Common myeloid progenitor, CD34-positive (primary cell): ENCODE measurements at regions not wholly inside any gene's neighbourhood (a gene's known extent, or its start where the extent isn't known, plus 50 kb on each side); places are given as distances from the start of the nearest gene placed in this dataset.

ENCODE experiments used
- CTCF ChIA-PET: fragments of 350-600 bp; sonication (Branson Sonifier 250); formaldehyde crosslinking; loops from one replicate; lab custom pipeline; 2021; ENCODE audit warnings: antibody characterized with exemption; lab: Charles Lee
- POLR2A ChIA-PET: fragments of 350-600 bp; sonication (Branson Sonifier 250); formaldehyde crosslinking; loops from one replicate; lab custom pipeline; 2021; ENCODE audit warnings: antibody characterized with exemption; lab: Charles Lee
- DNase-seq, 3 donors: peaks; one replicate each; pipeline versions ENCODE4 v3.0.0 to v3.0.0-alpha.2; 2013
- H3K27ac ChIP-seq, 2 experiments: 1 replicate in 1 of 2; 2 replicates in 1 of 2; pipeline ENCODE4 v1.7.0; 2013; ENCODE audit warnings: inconsistent platforms in 2 of 2, low read length in 2 of 2, mild to moderate bottlenecking in 2 of 2, low read depth in 1 of 2, moderate library complexity in 1 of 2; ENCODE audit not compliant: severe bottlenecking in 2 of 2, insufficient read depth in 1 of 2, poor library complexity in 1 of 2
- H3K27me3 ChIP-seq, 5 experiments: replicated peaks in 2 of 5; 1 replicate in 3 of 5; 2 replicates in 2 of 5; pipeline versions ENCODE4 v1.6.1 to v1.7.0; 2013; ENCODE audit warnings: low read length in 4 of 5, mild to moderate bottlenecking in 2 of 5, moderate library complexity in 2 of 5, inconsistent platforms in 1 of 5; ENCODE audit not compliant: insufficient read depth in 5 of 5, control insufficient read depth in 4 of 5
- H3K36me3 ChIP-seq, 4 experiments: 1 replicate in 2 of 4; 2 replicates in 2 of 4; pipeline versions ENCODE4 v1.6.1 to v1.7.0; 2013; ENCODE audit warnings: low read length in 3 of 4, control low read depth in 1 of 4, mild to moderate bottlenecking in 1 of 4; ENCODE audit not compliant: control insufficient read depth in 4 of 4, insufficient read depth in 4 of 4
- H3K4me1 ChIP-seq, 4 experiments: 1 replicate in 3 of 4; 2 replicates in 1 of 4; pipeline versions ENCODE4 v1.6.1 to v1.7.1; 2013; ENCODE audit warnings: low read length in 3 of 4, mild to moderate bottlenecking in 3 of 4, control low read depth in 1 of 4, inconsistent platforms in 1 of 4, moderate library complexity in 1 of 4; ENCODE audit not compliant: control insufficient read depth in 4 of 4, insufficient read depth in 4 of 4; ENCODE audit errors: control extremely low read depth in 1 of 4
- H3K4me3 ChIP-seq, 7 experiments: 1 replicate in 4 of 7; 2 replicates in 3 of 7; pipeline versions ENCODE4 v1.5.1 to v1.7.0; 2013; ENCODE audit warnings: mild to moderate bottlenecking in 7 of 7, low read length in 6 of 7, moderate library complexity in 6 of 7, inconsistent platforms in 2 of 7, low read depth in 2 of 7, control low read depth in 1 of 7; ENCODE audit not compliant: insufficient read depth in 4 of 7, control insufficient read depth in 1 of 7; ENCODE audit errors: extremely low read depth in 1 of 7
- H3K9me3 ChIP-seq, 5 experiments: 1 replicate in 4 of 5; 2 replicates in 1 of 5; pipeline versions ENCODE4 v1.6.1 to v1.7.1; 2013; ENCODE audit warnings: low read length in 4 of 5, mild to moderate bottlenecking in 2 of 5, inconsistent platforms in 1 of 5, low read depth in 1 of 5, moderate library complexity in 1 of 5; ENCODE audit not compliant: control insufficient read depth in 4 of 5, insufficient read depth in 2 of 5; ENCODE audit errors: control extremely low read depth in 1 of 5
- WGBS: methylation state at CpG from one replicate; pipeline ENCODE4 v1.1.5; 2013; ENCODE audit not compliant: insufficient coverage; 5-methylcytosine and 5-hydroxymethylcytosine counted together

DNA sequence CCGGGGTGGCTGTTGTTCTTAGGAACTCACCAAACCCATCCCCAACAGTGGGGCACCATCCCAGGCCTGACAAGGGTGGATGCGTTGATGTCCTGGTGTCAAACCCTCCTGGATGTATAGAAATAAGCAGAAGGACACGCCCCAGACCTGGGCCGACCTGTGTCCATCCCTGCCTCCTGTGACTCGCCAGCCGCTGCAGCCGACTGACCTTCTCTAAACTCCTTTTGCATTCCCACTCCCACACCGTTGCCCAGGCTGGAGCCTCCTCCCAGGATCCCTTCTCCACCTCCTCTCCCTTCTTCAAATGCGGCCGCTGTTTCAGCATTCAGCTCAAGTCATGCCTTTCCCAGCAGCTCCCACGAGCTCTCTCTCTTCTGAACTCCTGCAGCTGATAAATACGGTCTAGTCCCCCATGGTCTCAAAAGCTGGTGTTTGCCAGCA, 213.2 kb upstream of the IER5L start:
- Histone ChIP-seq H3K9me3 (no peaks in the 10 kb centered on the region), H3K4me1 (no peaks in the 10 kb centered on the region), H3K4me3 (no peak overlapping the region), H3K27me3 (no peaks in the 10 kb centered on the region), H3K27ac (no peak overlapping the region), H3K36me3 (no peaks in the 10 kb centered on the region)
- WGBS, result 97% methylated on average over 12 of the region's 12 CpGs
- ChIA-PET CTCF (interaction anchor here (0.6 to 0.8 kb wide), 2 partner anchors 18 to 23 kb away, joined by 3 read pairs; no protein-coding TSS in a partner anchor), POLR2A (interaction anchor here (0.6 kb wide), 1 partner anchor 115 kb away, joined by 3 read pairs; no protein-coding TSS in a partner anchor)
- DNase-seq, result no peak

DNA sequence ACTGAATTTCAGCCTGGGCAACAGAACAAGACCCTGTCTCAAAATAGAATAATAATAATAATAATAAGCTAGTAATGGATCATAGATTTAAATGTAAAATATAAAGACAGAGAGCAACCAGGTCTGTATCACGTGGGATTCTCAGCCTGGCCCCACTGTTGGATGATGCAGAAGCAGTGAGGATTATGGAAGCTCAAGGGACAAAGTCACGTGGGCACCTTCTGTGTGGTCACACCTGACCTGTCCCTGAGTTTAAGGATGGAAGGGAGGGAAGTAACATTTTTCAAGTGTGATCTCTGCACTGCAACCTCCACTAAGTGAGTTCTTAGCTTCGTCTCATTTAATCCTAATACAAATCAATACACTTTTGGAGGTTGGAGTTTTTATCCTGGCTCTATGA, 212.5 kb upstream of the IER5L start:
- DNase-seq, result no peak
- no peaks in the 10 kb centered on the region for H3K27me3 ChIP-seq
- CTCF ChIA-PET, result no interaction called here
- no peaks in the 10 kb centered on the region for H3K9me3 ChIP-seq
- no peak overlapping the region for H3K4me3 ChIP-seq
- POLR2A ChIA-PET, result no interaction called here
- no peak overlapping the region for H3K27ac ChIP-seq
- H3K36me3 ChIP-seq, result no peaks in the 10 kb centered on the region
- no peaks in the 10 kb centered on the region for H3K4me1 ChIP-seq
- 93% methylated on average over 2 of the region's 3 CpGs for WGBS

DNA sequence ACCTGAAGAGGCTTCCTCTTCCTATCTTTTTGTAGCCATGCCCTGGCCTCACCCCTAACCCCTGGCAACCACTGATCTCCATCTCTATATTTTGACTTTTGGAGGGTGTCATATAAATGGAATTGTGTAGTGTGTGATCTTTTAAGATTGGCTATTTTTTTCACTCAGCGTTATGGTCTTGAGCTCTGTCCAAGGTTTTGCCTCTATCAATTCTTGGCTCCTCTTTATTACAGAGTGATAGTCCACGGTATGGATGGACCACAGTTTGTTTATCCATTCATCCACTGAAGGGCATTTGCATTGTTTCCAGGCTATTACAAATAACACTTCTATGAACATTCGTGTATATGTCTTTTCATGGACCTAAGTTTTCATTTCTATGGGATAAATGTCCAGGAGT, 209.8 kb upstream of the IER5L start:
- H3K27ac ChIP-seq, result no peak overlapping the region
- H3K36me3 ChIP-seq, result no peaks in the 10 kb centered on the region
- no peak for DNase-seq
- ChIA-PET CTCF (no interaction called here), POLR2A (no interaction called here)
- H3K9me3 ChIP-seq, result no peaks in the 10 kb centered on the region
- no peak overlapping the region for H3K4me3 ChIP-seq
- 100% methylated on average over 1 of the region's 3 CpGs for WGBS
- no peaks in the 10 kb centered on the region for H3K27me3 ChIP-seq
- H3K4me1 ChIP-seq, result peaks cover 0 to 14% (median 13%) of the 10 kb centered on the region in 4 experiments

DNA sequence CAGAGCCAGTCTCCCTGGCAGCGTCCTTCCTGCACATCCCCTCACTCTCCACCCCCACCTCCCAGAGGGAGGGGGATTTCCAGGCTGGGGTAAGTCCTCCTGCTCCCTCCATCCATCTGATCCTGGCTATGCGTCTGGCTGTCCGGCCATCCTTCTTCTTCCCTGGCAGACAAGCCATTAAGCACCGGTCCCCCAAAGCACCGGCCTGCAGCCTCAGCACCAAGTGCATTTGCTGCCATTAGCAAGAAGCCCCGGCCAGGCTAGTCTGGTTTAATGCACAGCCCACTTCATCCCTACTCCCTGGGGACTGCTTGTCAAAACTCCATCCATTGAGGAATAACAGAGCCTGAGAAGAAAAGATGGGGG, 208.7 kb upstream of the IER5L start:
- POLR2A ChIA-PET, result no interaction called here
- Histone ChIP-seq H3K27me3 (no peaks in the 10 kb centered on the region), H3K27ac (no peak overlapping the region), H3K4me3 (no peak overlapping the region), H3K9me3 (no peaks in the 10 kb centered on the region), H3K4me1 (peaks cover 0 to 21% (median 18%) of the 10 kb centered on the region in 4 experiments), H3K36me3 (no peaks in the 10 kb centered on the region)
- WGBS, result 100% methylated on average over 4 of the region's 6 CpGs
- CTCF ChIA-PET, result no interaction called here
- no peak for DNase-seq

DNA sequence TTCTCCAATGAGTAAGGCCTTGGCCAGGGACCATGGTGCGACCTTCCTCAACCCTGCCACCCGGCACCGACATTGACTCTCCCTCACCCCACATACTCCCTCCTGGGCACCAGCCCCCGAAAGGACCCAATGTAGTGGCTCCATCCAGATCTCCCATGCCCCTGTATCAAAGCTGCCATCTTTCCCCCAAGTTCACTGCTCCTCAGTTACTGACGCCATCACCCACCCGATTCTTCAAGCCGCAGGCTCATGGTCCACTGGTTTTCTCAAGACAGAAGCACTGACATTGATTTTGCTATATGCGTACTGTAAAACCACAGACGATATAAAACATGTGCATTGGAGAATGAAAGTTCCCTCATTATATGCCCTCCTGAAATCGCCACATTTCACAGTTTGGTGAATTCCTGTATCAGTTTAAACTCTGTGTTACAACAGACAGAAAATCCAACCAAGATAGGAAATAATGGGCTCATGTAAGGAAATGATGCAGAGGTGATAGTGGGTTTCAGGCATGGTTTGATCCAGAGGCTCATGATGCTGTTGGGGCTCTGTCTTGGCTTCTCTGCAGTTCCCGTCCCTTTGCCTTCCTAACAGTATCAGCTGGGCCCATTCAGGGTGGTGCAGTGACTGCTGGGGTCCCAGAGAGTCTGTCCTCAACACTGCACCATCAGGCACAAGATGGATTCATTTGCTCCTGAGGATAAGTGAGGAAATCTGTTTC, 207.3 kb upstream of the IER5L start:
- Histone ChIP-seq H3K4me1 (peaks cover 0 to 21% (median 18%) of the 10 kb centered on the region in 4 experiments), H3K36me3 (no peaks in the 10 kb centered on the region), H3K27me3 (no peaks in the 10 kb centered on the region), H3K9me3 (no peaks in the 10 kb centered on the region), H3K4me3 (no peak overlapping the region), H3K27ac (no peak overlapping the region)
- WGBS, result 93% methylated on average over 11 of the region's 11 CpGs
- ChIA-PET POLR2A (no interaction called here), CTCF (no interaction called here)
- no peak for DNase-seq

DNA sequence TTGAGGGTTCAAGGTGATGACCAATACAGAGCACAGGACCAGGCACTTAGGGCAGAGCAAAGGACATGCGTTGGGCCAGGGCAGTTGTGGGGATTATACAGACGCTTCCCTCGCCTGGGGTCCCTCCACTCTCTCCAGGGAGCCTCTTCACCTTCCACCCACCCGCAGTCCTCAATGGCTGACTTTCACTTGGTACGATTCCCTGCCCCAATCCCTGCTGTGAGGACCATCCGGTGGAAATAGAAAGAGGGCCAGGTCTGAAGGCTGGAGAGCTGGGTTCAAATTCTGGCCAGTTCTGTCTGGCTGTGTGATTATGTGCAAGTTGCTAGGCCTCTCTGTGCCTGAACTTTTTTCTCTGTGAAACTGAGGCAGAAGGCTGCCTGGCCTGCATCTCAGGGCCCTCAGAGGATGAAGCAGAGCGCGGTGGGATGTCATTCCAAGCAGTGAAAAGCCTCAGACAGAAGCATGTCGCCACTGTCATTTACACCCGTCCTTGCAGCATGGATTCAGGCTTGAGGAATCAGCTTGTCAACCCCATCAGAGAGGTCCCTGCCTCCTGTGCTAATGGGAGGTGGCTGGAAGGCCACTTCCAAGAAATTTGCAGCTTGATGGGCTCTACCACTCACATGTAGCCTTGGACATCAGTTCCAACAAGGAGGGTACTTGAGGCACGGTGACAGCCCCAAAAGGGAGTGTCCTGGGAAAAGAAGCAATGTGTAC, 206.6 kb upstream of the IER5L start:
- CTCF ChIA-PET, result interaction anchor here (1.0 to 1.3 kb wide), 2 partner anchors 38 to 186 kb away, joined by 3 read pairs; no protein-coding TSS in a partner anchor
- 98% methylated on average over 5 of the region's 11 CpGs for WGBS
- no peak for DNase-seq
- POLR2A ChIA-PET, result interaction anchor here (1.6 kb wide), 1 partner anchor 99 kb away, joined by 4 read pairs; no protein-coding TSS in a partner anchor
- H3K27me3 ChIP-seq, result no peaks in the 10 kb centered on the region
- H3K36me3 ChIP-seq, result no peaks in the 10 kb centered on the region
- no peaks in the 10 kb centered on the region for H3K9me3 ChIP-seq
- H3K27ac ChIP-seq, result peak overlapping the region in 1 of 2 experiments; percentile 90
- peak overlapping the region in 1 of 7 experiments; percentile 74 for H3K4me3 ChIP-seq
- H3K4me1 ChIP-seq, result peaks cover 0 to 21% (median 18%) of the 10 kb centered on the region in 4 experiments
